Stomach smooth muscle (tissue), 2 donors: ENCODE measurements at regions not wholly inside any gene's neighbourhood (a gene's known extent, or its start where the extent isn't known, plus 50 kb on each side); places are given as distances from the start of the nearest gene placed in this dataset.

Source experiments
- H3K27ac ChIP-seq: one replicate; pipeline ENCODE4 v1.7.0; 2013; ENCODE audit warnings: mild to moderate bottlenecking, low read length, inconsistent platforms
- H3K27me3 ChIP-seq, 2 donors: one replicate each; pipeline ENCODE4 v1.7.0; 2013; ENCODE audit warnings: low read length in 2 of 2; ENCODE audit not compliant: insufficient read depth in 2 of 2, control insufficient read depth in 1 of 2
- H3K36me3 ChIP-seq, 2 donors: one replicate each; pipeline ENCODE4 v1.7.0; 2013; ENCODE audit warnings: low read length in 2 of 2; ENCODE audit not compliant: control insufficient read depth in 2 of 2, insufficient read depth in 2 of 2
- H3K4me1 ChIP-seq: one replicate; pipeline ENCODE4 v1.7.0; 2013; ENCODE audit warnings: low read length; ENCODE audit not compliant: control insufficient read depth, insufficient read depth
- H3K4me3 ChIP-seq, 2 donors: one replicate each; pipeline ENCODE4 v1.7.0; 2013; ENCODE audit warnings: low read length in 2 of 2
- H3K9ac ChIP-seq, 2 donors: one replicate each; pipeline ENCODE4 v1.7.0; 2013; ENCODE audit warnings: low read length in 2 of 2, mild to moderate bottlenecking in 1 of 2
- H3K9me3 ChIP-seq, 2 donors: one replicate each; pipeline ENCODE4 v1.7.0; 2013; ENCODE audit warnings: low read length in 2 of 2; ENCODE audit not compliant: control insufficient read depth in 2 of 2
- donor health status: healthy.
- donor health status: Pancreatic carcinoma.

- H3K4me1 ChIP-seq = no peaks in the 10 kb centered on the region
- no peak overlapping the region for H3K9ac ChIP-seq
- no peak overlapping the region for H3K4me3 ChIP-seq
- H3K9me3 ChIP-seq = no peaks in the 10 kb centered on the region
- no peaks in the 10 kb centered on the region for H3K27me3 ChIP-seq
- H3K27ac ChIP-seq = no peak overlapping the region
- no peaks in the 10 kb centered on the region for H3K36me3 ChIP-seq
These were observed 176.1 kb downstream of the GOLIM4 start for GRCh38 chr3:167919590-167919989.

- H3K27me3 ChIP-seq = no peaks in the 10 kb centered on the region
- no peaks in the 10 kb centered on the region for H3K9me3 ChIP-seq
- no peaks in the 10 kb centered on the region for H3K36me3 ChIP-seq
- no peak overlapping the region for H3K4me3 ChIP-seq
- H3K9ac ChIP-seq = no peak overlapping the region
- H3K4me1 ChIP-seq = no peaks in the 10 kb centered on the region
- H3K27ac ChIP-seq = no peak overlapping the region
These were observed 177.0 kb downstream of the GOLIM4 start for GRCh38 chr3:167918686-167919085.

- Histone ChIP-seq H3K4me1 (no peaks in the 10 kb centered on the region), H3K4me3 (no peak overlapping the region), H3K27me3 (no peaks in the 10 kb centered on the region), H3K36me3 (no peaks in the 10 kb centered on the region), H3K9ac (no peak overlapping the region), H3K27ac (no peak overlapping the region), H3K9me3 (no peaks in the 10 kb centered on the region)
These were observed 177.6 kb downstream of the GOLIM4 start for GRCh38 chr3:167918008-167918596.

GRCh38 chr3:167913219-167913835, 177.8 kb downstream of the SERPINI1 start:
- H3K27ac ChIP-seq = no peak overlapping the region
- no peak overlapping the region for H3K4me3 ChIP-seq
- no peak overlapping the region for H3K9ac ChIP-seq
- no peaks in the 10 kb centered on the region for H3K27me3 ChIP-seq
- no peaks in the 10 kb centered on the region for H3K36me3 ChIP-seq
- H3K9me3 ChIP-seq = no peaks in the 10 kb centered on the region
- H3K4me1 ChIP-seq = no peaks in the 10 kb centered on the region

GRCh38 chr3:167909952-167910351, 174.4 kb downstream of the SERPINI1 start:
- Histone ChIP-seq H3K27me3 (no peaks in the 10 kb centered on the region), H3K4me3 (no peak overlapping the region), H3K9me3 (no peaks in the 10 kb centered on the region), H3K36me3 (no peaks in the 10 kb centered on the region), H3K27ac (no peak overlapping the region), H3K4me1 (no peaks in the 10 kb centered on the region), H3K9ac (no peak overlapping the region)

- Histone ChIP-seq H3K9me3 (no peaks in the 10 kb centered on the region), H3K36me3 (no peaks in the 10 kb centered on the region), H3K27me3 (no peaks in the 10 kb centered on the region), H3K27ac (no peak overlapping the region), H3K9ac (no peak overlapping the region), H3K4me3 (no peak overlapping the region), H3K4me1 (no peaks in the 10 kb centered on the region)
These were observed 174.0 kb downstream of the SERPINI1 start for GRCh38 chr3:167909504-167909896.

- Histone ChIP-seq H3K9me3 (no peaks in the 10 kb centered on the region), H3K27ac (no peak overlapping the region), H3K36me3 (no peaks in the 10 kb centered on the region), H3K4me1 (no peaks in the 10 kb centered on the region), H3K27me3 (no peaks in the 10 kb centered on the region), H3K4me3 (no peak overlapping the region), H3K9ac (no peak overlapping the region)
These were observed 173.4 kb downstream of the SERPINI1 start for GRCh38 chr3:167908746-167909503.

GRCh38 chr3:167908221-167908620, 172.7 kb downstream of the SERPINI1 start:
- Histone ChIP-seq H3K9me3 (no peaks in the 10 kb centered on the region), H3K36me3 (no peaks in the 10 kb centered on the region), H3K27ac (no peak overlapping the region), H3K27me3 (no peaks in the 10 kb centered on the region), H3K4me3 (no peak overlapping the region), H3K9ac (no peak overlapping the region), H3K4me1 (no peaks in the 10 kb centered on the region)

GRCh38 chr3:167901138-167901537, 165.6 kb downstream of the SERPINI1 start:
- H3K36me3 ChIP-seq = no peaks in the 10 kb centered on the region
- H3K4me1 ChIP-seq = no peaks in the 10 kb centered on the region
- no peaks in the 10 kb centered on the region for H3K9me3 ChIP-seq
- H3K4me3 ChIP-seq = no peak overlapping the region
- H3K9ac ChIP-seq = no peak overlapping the region
- H3K27me3 ChIP-seq = no peaks in the 10 kb centered on the region
- no peak overlapping the region for H3K27ac ChIP-seq

- Histone ChIP-seq H3K36me3 (no peaks in the 10 kb centered on the region), H3K9ac (no peak overlapping the region), H3K4me1 (no peaks in the 10 kb centered on the region), H3K9me3 (no peaks in the 10 kb centered on the region), H3K4me3 (no peak overlapping the region), H3K27me3 (no peaks in the 10 kb centered on the region), H3K27ac (no peak overlapping the region)
These were observed 163.6 kb downstream of the SERPINI1 start for GRCh38 chr3:167899093-167899492.

- H3K4me3 ChIP-seq = no peak overlapping the region
- no peak overlapping the region for H3K9ac ChIP-seq
- no peak overlapping the region for H3K27ac ChIP-seq
- no peaks in the 10 kb centered on the region for H3K36me3 ChIP-seq
- H3K27me3 ChIP-seq = no peaks in the 10 kb centered on the region
- H3K9me3 ChIP-seq = no peaks in the 10 kb centered on the region
- no peaks in the 10 kb centered on the region for H3K4me1 ChIP-seq
These were observed 162.6 kb downstream of the SERPINI1 start for GRCh38 chr3:167898091-167898490.
